GM23248 (cell line): ENCODE measurements at regions not wholly inside any gene's neighbourhood (a gene's known extent, or its start where the extent isn't known, plus 50 kb on each side); places are given as distances from the start of the nearest gene placed in this dataset.

Source experiments
- EZH2 ChIP-seq: fragments of 200-600 bp; sonication (generic); IDR thresholded peaks from 2 replicates; pipeline ENCODE4 v1.6.1; 2018; ENCODE audit warnings: antibody characterized with exemption, mild to moderate bottlenecking; ENCODE audit not compliant: insufficient read depth, poor library complexity, severe bottlenecking
- EZH2phosphoT487 ChIP-seq: fragments of 200-600 bp; sonication (generic); IDR thresholded peaks from 2 replicates; pipeline ENCODE4 v1.6.1; 2018; ENCODE audit warnings: antibody characterized with exemption, moderate library complexity, mild to moderate bottlenecking, low read depth; ENCODE audit not compliant: insufficient read depth

DNA sequence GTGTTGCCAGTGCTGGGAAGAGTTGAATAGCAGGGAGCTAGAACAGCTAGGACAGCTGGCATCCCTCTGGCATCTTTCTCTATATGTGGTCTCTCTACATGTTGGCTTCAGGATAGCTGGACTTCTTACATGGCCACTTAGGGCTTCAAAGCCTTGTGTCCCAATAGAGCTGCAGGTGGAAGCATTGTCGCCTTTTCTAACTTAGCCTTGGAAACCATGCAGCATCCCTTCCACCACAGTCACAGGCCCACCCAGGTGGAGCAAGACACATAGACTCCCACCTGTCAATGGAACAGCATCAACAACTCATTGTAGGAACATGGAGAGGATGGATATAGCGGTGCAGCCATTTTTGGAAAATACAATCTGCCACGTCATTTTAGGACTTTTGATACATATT, 149.0 kb downstream of the AASDH start:
- TF ChIP-seq EZH2phosphoT487 (no peak), EZH2 (no peak)
